GM23338 (cell line): ENCODE measurements at regions not wholly inside any gene's neighbourhood (a gene's known extent, or its start where the extent isn't known, plus 50 kb on each side); places are given as distances from the start of the nearest gene placed in this dataset.

ENCODE experiments used
- CREB1 ChIP-seq: fragments of 250-450 bp; sonication (Bioruptor Pico); IDR thresholded peaks from 2 replicates; pipeline ENCODE4 v1.5.0; 2020; ENCODE audit warnings: low read depth, mild to moderate bottlenecking, moderate library complexity
- EZH2 ChIP-seq: fragments of 200-600 bp; sonication (generic); IDR thresholded peaks from one replicate; pipeline ENCODE4 v1.8.0; 2017; ENCODE audit warnings: antibody characterized with exemption, mild to moderate bottlenecking, low read depth; ENCODE audit not compliant: unreplicated experiment
- EZH2phosphoT487 ChIP-seq: fragments of 200-600 bp; sonication (generic); IDR thresholded peaks from one replicate; pipeline ENCODE4 v1.8.1; 2018; ENCODE audit warnings: antibody characterized with exemption; ENCODE audit not compliant: unreplicated experiment
- POLR2AphosphoS5 ChIP-seq: IDR thresholded peaks from 2 replicates; pipeline ENCODE4 v1.6.1; 2016; ENCODE audit warnings: antibody characterized with exemption, low read depth
- TF ChIP-seq, protein P1 (sequence below), 2 experiments: fragments of 200-600 bp in 1 of 2; sonication (generic) in 1 of 2; conservative IDR thresholded peaks; 2 replicates each; pipeline versions ENCODE4 v1.5.1 to v1.6.1; 2016 to 2017; ENCODE audit warnings: antibody characterized with exemption in 2 of 2, low read depth in 2 of 2, mild to moderate bottlenecking in 2 of 2, moderate library complexity in 1 of 2
- TF ChIP-seq, protein P2 (sequence below): IDR thresholded peaks from one replicate; pipeline ENCODE4 v1.6.1; 2018; ENCODE audit warnings: antibody characterized with exemption; ENCODE audit not compliant: unreplicated experiment
- TF ChIP-seq, protein P3 (sequence below): fragments of 250-450 bp; sonication (Bioruptor Pico); IDR thresholded peaks from 2 replicates; pipeline ENCODE4 v1.5.0; 2020; ENCODE audit warnings: mild to moderate bottlenecking, moderate library complexity

DNA sequence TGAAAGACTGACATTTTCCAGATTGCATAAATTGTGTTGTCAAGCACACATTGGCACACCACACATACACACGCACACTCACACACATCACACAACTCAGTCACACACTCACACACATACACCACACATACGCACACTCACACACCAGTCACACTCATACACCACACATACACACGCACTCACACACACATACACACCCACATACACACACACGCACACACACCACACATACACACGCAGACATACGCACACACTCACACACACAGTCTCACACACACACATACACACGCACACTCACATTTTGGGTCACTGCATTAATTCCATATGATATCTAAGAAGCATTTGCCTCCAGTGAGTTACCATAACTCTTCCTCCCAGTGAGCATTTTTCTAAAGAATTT is 578.3 kb upstream of the FRG1 start:
- TF ChIP-seq, protein P1, sequence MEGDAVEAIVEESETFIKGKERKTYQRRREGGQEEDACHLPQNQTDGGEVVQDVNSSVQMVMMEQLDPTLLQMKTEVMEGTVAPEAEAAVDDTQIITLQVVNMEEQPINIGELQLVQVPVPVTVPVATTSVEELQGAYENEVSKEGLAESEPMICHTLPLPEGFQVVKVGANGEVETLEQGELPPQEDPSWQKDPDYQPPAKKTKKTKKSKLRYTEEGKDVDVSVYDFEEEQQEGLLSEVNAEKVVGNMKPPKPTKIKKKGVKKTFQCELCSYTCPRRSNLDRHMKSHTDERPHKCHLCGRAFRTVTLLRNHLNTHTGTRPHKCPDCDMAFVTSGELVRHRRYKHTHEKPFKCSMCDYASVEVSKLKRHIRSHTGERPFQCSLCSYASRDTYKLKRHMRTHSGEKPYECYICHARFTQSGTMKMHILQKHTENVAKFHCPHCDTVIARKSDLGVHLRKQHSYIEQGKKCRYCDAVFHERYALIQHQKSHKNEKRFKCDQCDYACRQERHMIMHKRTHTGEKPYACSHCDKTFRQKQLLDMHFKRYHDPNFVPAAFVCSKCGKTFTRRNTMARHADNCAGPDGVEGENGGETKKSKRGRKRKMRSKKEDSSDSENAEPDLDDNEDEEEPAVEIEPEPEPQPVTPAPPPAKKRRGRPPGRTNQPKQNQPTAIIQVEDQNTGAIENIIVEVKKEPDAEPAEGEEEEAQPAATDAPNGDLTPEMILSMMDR (conservative IDR thresholded peaks at IDR 0.05; ENCODE audit: low read depth in 2 of 2), result no peak
- TF ChIP-seq POLR2AphosphoS5 (no peak), EZH2phosphoT487 (no peak), EZH2 (no peak), CREB1 (CRISPR knock-in tag) (no peak)
- TF ChIP-seq, protein P2, sequence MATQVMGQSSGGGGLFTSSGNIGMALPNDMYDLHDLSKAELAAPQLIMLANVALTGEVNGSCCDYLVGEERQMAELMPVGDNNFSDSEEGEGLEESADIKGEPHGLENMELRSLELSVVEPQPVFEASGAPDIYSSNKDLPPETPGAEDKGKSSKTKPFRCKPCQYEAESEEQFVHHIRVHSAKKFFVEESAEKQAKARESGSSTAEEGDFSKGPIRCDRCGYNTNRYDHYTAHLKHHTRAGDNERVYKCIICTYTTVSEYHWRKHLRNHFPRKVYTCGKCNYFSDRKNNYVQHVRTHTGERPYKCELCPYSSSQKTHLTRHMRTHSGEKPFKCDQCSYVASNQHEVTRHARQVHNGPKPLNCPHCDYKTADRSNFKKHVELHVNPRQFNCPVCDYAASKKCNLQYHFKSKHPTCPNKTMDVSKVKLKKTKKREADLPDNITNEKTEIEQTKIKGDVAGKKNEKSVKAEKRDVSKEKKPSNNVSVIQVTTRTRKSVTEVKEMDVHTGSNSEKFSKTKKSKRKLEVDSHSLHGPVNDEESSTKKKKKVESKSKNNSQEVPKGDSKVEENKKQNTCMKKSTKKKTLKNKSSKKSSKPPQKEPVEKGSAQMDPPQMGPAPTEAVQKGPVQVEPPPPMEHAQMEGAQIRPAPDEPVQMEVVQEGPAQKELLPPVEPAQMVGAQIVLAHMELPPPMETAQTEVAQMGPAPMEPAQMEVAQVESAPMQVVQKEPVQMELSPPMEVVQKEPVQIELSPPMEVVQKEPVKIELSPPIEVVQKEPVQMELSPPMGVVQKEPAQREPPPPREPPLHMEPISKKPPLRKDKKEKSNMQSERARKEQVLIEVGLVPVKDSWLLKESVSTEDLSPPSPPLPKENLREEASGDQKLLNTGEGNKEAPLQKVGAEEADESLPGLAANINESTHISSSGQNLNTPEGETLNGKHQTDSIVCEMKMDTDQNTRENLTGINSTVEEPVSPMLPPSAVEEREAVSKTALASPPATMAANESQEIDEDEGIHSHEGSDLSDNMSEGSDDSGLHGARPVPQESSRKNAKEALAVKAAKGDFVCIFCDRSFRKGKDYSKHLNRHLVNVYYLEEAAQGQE, result no peak
- TF ChIP-seq, protein P3, sequence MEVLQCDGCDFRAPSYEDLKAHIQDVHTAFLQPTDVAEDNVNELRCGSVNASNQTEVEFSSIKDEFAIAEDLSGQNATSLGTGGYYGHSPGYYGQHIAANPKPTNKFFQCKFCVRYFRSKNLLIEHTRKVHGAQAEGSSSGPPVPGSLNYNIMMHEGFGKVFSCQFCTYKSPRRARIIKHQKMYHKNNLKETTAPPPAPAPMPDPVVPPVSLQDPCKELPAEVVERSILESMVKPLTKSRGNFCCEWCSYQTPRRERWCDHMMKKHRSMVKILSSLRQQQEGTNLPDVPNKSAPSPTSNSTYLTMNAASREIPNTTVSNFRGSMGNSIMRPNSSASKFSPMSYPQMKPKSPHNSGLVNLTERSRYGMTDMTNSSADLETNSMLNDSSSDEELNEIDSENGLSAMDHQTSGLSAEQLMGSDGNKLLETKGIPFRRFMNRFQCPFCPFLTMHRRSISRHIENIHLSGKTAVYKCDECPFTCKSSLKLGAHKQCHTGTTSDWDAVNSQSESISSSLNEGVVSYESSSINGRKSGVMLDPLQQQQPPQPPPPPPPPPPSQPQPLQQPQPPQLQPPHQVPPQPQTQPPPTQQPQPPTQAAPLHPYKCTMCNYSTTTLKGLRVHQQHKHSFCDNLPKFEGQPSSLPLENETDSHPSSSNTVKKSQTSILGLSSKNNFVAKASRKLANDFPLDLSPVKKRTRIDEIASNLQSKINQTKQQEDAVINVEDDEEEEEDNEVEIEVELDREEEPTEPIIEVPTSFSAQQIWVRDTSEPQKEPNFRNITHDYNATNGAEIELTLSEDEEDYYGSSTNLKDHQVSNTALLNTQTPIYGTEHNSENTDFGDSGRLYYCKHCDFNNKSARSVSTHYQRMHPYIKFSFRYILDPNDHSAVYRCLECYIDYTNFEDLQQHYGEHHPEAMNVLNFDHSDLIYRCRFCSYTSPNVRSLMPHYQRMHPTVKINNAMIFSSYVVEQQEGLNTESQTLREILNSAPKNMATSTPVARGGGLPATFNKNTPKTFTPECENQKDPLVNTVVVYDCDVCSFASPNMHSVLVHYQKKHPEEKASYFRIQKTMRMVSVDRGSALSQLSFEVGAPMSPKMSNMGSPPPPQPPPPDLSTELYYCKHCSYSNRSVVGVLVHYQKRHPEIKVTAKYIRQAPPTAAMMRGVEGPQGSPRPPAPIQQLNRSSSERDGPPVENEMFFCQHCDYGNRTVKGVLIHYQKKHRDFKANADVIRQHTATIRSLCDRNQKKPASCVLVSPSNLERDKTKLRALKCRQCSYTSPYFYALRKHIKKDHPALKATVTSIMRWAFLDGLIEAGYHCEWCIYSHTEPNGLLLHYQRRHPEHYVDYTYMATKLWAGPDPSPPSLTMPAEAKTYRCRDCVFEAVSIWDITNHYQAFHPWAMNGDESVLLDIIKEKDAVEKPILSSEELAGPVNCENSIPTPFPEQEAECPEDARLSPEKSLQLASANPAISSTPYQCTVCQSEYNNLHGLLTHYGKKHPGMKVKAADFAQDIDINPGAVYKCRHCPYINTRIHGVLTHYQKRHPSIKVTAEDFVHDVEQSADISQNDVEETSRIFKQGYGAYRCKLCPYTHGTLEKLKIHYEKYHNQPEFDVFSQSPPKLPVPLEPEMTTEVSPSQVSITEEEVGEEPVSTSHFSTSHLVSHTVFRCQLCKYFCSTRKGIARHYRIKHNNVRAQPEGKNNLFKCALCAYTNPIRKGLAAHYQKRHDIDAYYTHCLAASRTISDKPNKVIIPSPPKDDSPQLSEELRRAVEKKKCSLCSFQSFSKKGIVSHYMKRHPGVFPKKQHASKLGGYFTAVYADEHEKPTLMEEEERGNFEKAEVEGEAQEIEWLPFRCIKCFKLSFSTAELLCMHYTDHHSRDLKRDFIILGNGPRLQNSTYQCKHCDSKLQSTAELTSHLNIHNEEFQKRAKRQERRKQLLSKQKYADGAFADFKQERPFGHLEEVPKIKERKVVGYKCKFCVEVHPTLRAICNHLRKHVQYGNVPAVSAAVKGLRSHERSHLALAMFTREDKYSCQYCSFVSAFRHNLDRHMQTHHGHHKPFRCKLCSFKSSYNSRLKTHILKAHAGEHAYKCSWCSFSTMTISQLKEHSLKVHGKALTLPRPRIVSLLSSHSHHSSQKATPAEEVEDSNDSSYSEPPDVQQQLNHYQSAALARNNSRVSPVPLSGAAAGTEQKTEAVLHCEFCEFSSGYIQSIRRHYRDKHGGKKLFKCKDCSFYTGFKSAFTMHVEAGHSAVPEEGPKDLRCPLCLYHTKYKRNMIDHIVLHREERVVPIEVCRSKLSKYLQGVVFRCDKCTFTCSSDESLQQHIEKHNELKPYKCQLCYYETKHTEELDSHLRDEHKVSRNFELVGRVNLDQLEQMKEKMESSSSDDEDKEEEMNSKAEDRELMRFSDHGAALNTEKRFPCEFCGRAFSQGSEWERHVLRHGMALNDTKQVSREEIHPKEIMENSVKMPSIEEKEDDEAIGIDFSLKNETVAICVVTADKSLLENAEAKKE (CRISPR knock-in tag), result no peak
